ENCODE measurements at regions not wholly inside any gene's neighbourhood (a gene's known extent, or its start where the extent isn't known, plus 50 kb on each side); places are given as distances from the start of the nearest gene placed in this dataset.

- Histone ChIP-seq H3K36me3 (no peaks in the 10 kb centered on the region), H3K27ac (no peak overlapping the region), H3K9me3 (no peaks in the 10 kb centered on the region), H3K4me3 (no peak overlapping the region), H3K27me3 (no peaks in the 10 kb centered on the region), H3K4me1 (no peaks in the 10 kb centered on the region)
- in situ Hi-C loops (cut with MboI; ENCODE audit: low pct_ligation_motif_present in 1 of 4, low pct_unique_long_range_greater_than_20kb in 1 of 4, low sequenced_read_pairs in 3 of 4) (no loop called here), intact Hi-C loops (cut with DNase I; ENCODE audit: low total_unique reads) (no loop called here)
- no peak for DNase-seq
- TF ChIP-seq, protein P1, sequence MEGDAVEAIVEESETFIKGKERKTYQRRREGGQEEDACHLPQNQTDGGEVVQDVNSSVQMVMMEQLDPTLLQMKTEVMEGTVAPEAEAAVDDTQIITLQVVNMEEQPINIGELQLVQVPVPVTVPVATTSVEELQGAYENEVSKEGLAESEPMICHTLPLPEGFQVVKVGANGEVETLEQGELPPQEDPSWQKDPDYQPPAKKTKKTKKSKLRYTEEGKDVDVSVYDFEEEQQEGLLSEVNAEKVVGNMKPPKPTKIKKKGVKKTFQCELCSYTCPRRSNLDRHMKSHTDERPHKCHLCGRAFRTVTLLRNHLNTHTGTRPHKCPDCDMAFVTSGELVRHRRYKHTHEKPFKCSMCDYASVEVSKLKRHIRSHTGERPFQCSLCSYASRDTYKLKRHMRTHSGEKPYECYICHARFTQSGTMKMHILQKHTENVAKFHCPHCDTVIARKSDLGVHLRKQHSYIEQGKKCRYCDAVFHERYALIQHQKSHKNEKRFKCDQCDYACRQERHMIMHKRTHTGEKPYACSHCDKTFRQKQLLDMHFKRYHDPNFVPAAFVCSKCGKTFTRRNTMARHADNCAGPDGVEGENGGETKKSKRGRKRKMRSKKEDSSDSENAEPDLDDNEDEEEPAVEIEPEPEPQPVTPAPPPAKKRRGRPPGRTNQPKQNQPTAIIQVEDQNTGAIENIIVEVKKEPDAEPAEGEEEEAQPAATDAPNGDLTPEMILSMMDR (IDR thresholded peaks at IDR 0.05), result no peak
- TF ChIP-seq EP300 (IDR thresholded peaks at IDR 0.05; ENCODE audit: low read depth) (no peak), POLR2AphosphoS5 (IDR thresholded peaks at IDR 0.05) (no peak), POLR2A (IDR thresholded peaks at IDR 0.05) (no peak)
- WGBS, 2 donors (ENCODE audit: low coverage in 1 of 2), result 67 to 70% methylated on average over 2 of the region's 2 CpGs
Measured at GRCh38 chr16:52283018-52283417, 263.9 kb downstream of the TOX3 start.

- no peak overlapping the region for H3K4me3 ChIP-seq
- intact Hi-C loops (cut with DNase I; ENCODE audit: low total_unique reads) (no loop called here), in situ Hi-C loops (cut with MboI; ENCODE audit: low pct_ligation_motif_present in 1 of 4, low pct_unique_long_range_greater_than_20kb in 1 of 4, low sequenced_read_pairs in 3 of 4) (no loop called here)
- TF ChIP-seq, protein P1 (IDR thresholded peaks at IDR 0.05), result no peak
- TF ChIP-seq POLR2A (IDR thresholded peaks at IDR 0.05) (no peak), EP300 (IDR thresholded peaks at IDR 0.05; ENCODE audit: low read depth) (no peak), POLR2AphosphoS5 (IDR thresholded peaks at IDR 0.05) (no peak)
- H3K4me1 ChIP-seq, result no peaks in the 10 kb centered on the region
- H3K9me3 ChIP-seq, result no peaks in the 10 kb centered on the region
- H3K36me3 ChIP-seq, result no peaks in the 10 kb centered on the region
- no peak for DNase-seq
- H3K27ac ChIP-seq, result no peak overlapping the region
- H3K27me3 ChIP-seq, result no peaks in the 10 kb centered on the region
- WGBS, 2 donors (ENCODE audit: low coverage in 1 of 2), result 82% methylated on average over 1 of the region's 1 CpG; no CpG with 5 or more reads in 1 of the 2 donors
Measured at GRCh38 chr16:52280086-52280485, 266.9 kb downstream of the TOX3 start.

- Histone ChIP-seq H3K27me3 (no peaks in the 10 kb centered on the region), H3K4me3 (no peak overlapping the region), H3K36me3 (no peaks in the 10 kb centered on the region), H3K9me3 (no peaks in the 10 kb centered on the region), H3K4me1 (no peaks in the 10 kb centered on the region), H3K27ac (no peak overlapping the region)
- TF ChIP-seq EP300 (IDR thresholded peaks at IDR 0.05; ENCODE audit: low read depth), result no peak
- in situ Hi-C loops (cut with MboI; ENCODE audit: low pct_ligation_motif_present in 1 of 4, low pct_unique_long_range_greater_than_20kb in 1 of 4, low sequenced_read_pairs in 3 of 4), result no loop called here
- intact Hi-C loops (cut with DNase I; ENCODE audit: low total_unique reads), result no loop called here
- no peak for DNase-seq
- WGBS, 2 donors (ENCODE audit: low coverage in 1 of 2), result 82 to 85% methylated on average over 3 to 4 of the region's 4 CpGs
Measured at GRCh38 chr16:52271088-52271750, 275.7 kb downstream of the TOX3 start.

GRCh38 chr16:52265446-52265861 is 281.5 kb downstream of the TOX3 start:
- no peak overlapping the region for H3K27ac ChIP-seq
- H3K9me3 ChIP-seq, result no peaks in the 10 kb centered on the region
- in situ Hi-C loops (cut with MboI; ENCODE audit: low pct_ligation_motif_present in 1 of 4, low pct_unique_long_range_greater_than_20kb in 1 of 4, low sequenced_read_pairs in 3 of 4), result no loop called here
- H3K36me3 ChIP-seq, result no peaks in the 10 kb centered on the region
- H3K27me3 ChIP-seq, result no peaks in the 10 kb centered on the region
- no peak for DNase-seq
- WGBS, 2 donors (ENCODE audit: low coverage in 1 of 2), result 17 to 18% methylated on average over 3 of the region's 3 CpGs
- intact Hi-C loops (cut with DNase I; ENCODE audit: low total_unique reads), result no loop called here
- H3K4me1 ChIP-seq, result no peaks in the 10 kb centered on the region
- H3K4me3 ChIP-seq, result no peak overlapping the region
- TF ChIP-seq POLR2AphosphoS5 (IDR thresholded peaks at IDR 0.05) (no peak), EP300 (IDR thresholded peaks at IDR 0.05; ENCODE audit: low read depth) (no peak), POLR2A (IDR thresholded peaks at IDR 0.05) (no peak)
- TF ChIP-seq, protein P1 (IDR thresholded peaks at IDR 0.05), result no peak

DNA sequence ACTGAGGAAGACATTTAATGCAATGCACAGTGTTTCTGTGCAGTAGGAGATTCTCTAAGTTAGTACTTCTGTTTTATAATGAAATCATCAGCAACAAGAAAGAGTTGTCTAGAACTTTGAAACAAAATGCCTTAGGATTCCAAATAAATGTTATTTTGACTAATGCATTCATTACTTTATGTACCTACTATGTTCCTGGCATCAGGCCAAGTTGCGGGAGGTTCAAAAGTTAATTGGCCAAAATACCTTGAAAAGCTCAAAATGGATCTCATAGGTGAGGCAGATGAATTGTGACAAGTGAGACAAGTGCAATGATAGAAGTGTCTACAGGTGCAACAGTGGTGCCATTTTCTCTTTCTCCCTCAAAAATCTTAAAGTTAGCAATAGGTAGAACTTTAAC is 289.4 kb downstream of the TOX3 start:
- TF ChIP-seq POLR2AphosphoS5 (IDR thresholded peaks at IDR 0.05), result no peak
- TF ChIP-seq EP300 (IDR thresholded peaks at IDR 0.05; ENCODE audit: low read depth), result no peak
- no peak for TF ChIP-seq POLR2A (IDR thresholded peaks at IDR 0.05)
- TF ChIP-seq, protein P1 (IDR thresholded peaks at IDR 0.05), result no peak
- Histone ChIP-seq H3K27ac (no peak overlapping the region), H3K9me3 (no peaks in the 10 kb centered on the region), H3K4me3 (no peak overlapping the region), H3K27me3 (no peaks in the 10 kb centered on the region), H3K36me3 (no peaks in the 10 kb centered on the region), H3K4me1 (no peaks in the 10 kb centered on the region)
- whole genome bisulfite sequencing, 2 donors (ENCODE audit: low coverage in 1 of 2), result 70 to 86% methylated on average over 1 of the region's 1 CpG
- in situ Hi-C loops (cut with MboI; ENCODE audit: low pct_ligation_motif_present in 1 of 4, low pct_unique_long_range_greater_than_20kb in 1 of 4, low sequenced_read_pairs in 3 of 4), result no loop called here
- no peak for DNase-seq
- intact Hi-C loops (cut with DNase I; ENCODE audit: low total_unique reads), result no loop called here

All from transverse colon (tissue), 4 donors.